H1 (cell line): ENCODE measurements at regions not wholly inside any gene's neighbourhood (a gene's known extent, or its start where the extent isn't known, plus 50 kb on each side); places are given as distances from the start of the nearest gene placed in this dataset.

Experiments
- CTCF ChIA-PET: fragments of 300-600 bp; sonication (Branson Sonifier 250); formaldehyde crosslinking; loops from one replicate; lab custom pipeline; 2021; ENCODE audit not compliant: partially characterized antibody; lab: Charles Lee
- POLR2A ChIA-PET: fragments of 300-600 bp; sonication (Branson Sonifier 250); formaldehyde crosslinking; loops from one replicate; lab custom pipeline; 2021; ENCODE audit warnings: inconsistent platforms; ENCODE audit not compliant: partially characterized antibody; lab: Charles Lee
- DNase-seq, 2 experiments: peaks; one replicate each; pipeline versions ENCODE4 v3.0.0 to v3.0.0-alpha.2; 2010 to 2022; ENCODE audit warnings: low spot score in 2 of 2, low read depth in 1 of 2, mixed read lengths in 1 of 2
- FAIRE-seq: peaks from 2 replicates; lab custom pipeline; 2011; peaks lifted over from hg19 to GRCh38; lab: Jason Lieb, UNC
- H2AFZ ChIP-seq: 2 replicates; pipeline ENCODE4 v1.8.1; 2012; ENCODE audit warnings: low read length, inconsistent platforms
- H2AK5ac ChIP-seq: 2 replicates; pipeline ENCODE4 v1.6.1; 2013; ENCODE audit warnings: low read depth, low read length
- H2BK120ac ChIP-seq: replicated peaks from 2 replicates; pipeline ENCODE3; 2013; ENCODE audit warnings: low read depth, low read length, inconsistent platforms
- H2BK12ac ChIP-seq: 2 replicates; pipeline ENCODE4 v1.6.1; 2013; ENCODE audit warnings: low read depth, low read length
- H2BK15ac ChIP-seq: 2 replicates; pipeline ENCODE4 v1.6.1; 2013; ENCODE audit warnings: low read length
- H2BK20ac ChIP-seq: 2 replicates; pipeline ENCODE4 v1.6.1; 2013; ENCODE audit warnings: low read length
- H2BK5ac ChIP-seq: 2 replicates; pipeline ENCODE4 v1.6.1; 2013; ENCODE audit warnings: low read depth, low read length
- H3K14ac ChIP-seq: 2 replicates; pipeline ENCODE4 v1.6.1; 2013; ENCODE audit warnings: inconsistent platforms; ENCODE audit not compliant: insufficient read length
- H3K18ac ChIP-seq: 2 replicates; pipeline ENCODE4 v1.6.1; 2013; ENCODE audit warnings: low read length; ENCODE audit errors: extremely low read depth
- H3K23ac ChIP-seq: 2 replicates; pipeline ENCODE4 v1.6.1; 2013; ENCODE audit warnings: inconsistent platforms; ENCODE audit not compliant: insufficient read length
- H3K23me2 ChIP-seq: 2 replicates; pipeline ENCODE4 v1.6.1; 2013; ENCODE audit warnings: low read depth, low read length
- H3K27ac ChIP-seq: 2 replicates; pipeline ENCODE4 v1.6.1; 2011; ENCODE audit warnings: low read depth, low read length, inconsistent platforms
- H3K27me3 ChIP-seq, 4 experiments: replicated peaks in 1 of 4; 1 replicate in 1 of 4; 2 replicates in 3 of 4; pipeline versions ENCODE4 v1.6.1 to v1.8.1; 2011 to 2013; ENCODE audit warnings: low read length in 3 of 4, mild to moderate bottlenecking in 3 of 4, inconsistent platforms in 2 of 4, mixed read lengths in 2 of 4, moderate library complexity in 1 of 4; ENCODE audit not compliant: control insufficient read depth in 3 of 4, insufficient read depth in 3 of 4; ENCODE audit errors: extremely low read depth in 1 of 4
- H3K36me3 ChIP-seq, 4 experiments: 2 replicates each; pipeline versions ENCODE4 v1.6.1 to v1.8.1; 2011 to 2013; ENCODE audit warnings: mild to moderate bottlenecking in 4 of 4, low read length in 3 of 4, moderate library complexity in 2 of 4, control low read depth in 1 of 4, inconsistent platforms in 1 of 4; ENCODE audit not compliant: insufficient read depth in 4 of 4, control insufficient read depth in 2 of 4
- H3K4ac ChIP-seq: replicated peaks from 2 replicates; pipeline ENCODE3; 2013; ENCODE audit warnings: low read length, low read depth, mixed read lengths, inconsistent platforms; ENCODE audit not compliant: insufficient read length
- H3K4me1 ChIP-seq, 4 experiments: replicated peaks in 1 of 4; 1 replicate in 1 of 4; 2 replicates in 3 of 4; pipeline versions ENCODE4 v1.6.1 to v1.8.1; 2011 to 2013; ENCODE audit warnings: low read length in 3 of 4, inconsistent platforms in 2 of 4, mixed read lengths in 1 of 4; ENCODE audit not compliant: insufficient read depth in 4 of 4, control insufficient read depth in 3 of 4
- H3K4me2 ChIP-seq, 2 experiments: 2 replicates each; pipeline versions ENCODE4 v1.6.1 to v1.8.1; 2011 to 2013; ENCODE audit warnings: low read depth in 2 of 2, low read length in 2 of 2, control low read depth in 1 of 2, inconsistent platforms in 1 of 2, mild to moderate bottlenecking in 1 of 2; ENCODE audit not compliant: insufficient read depth in 1 of 2
- H3K4me3 ChIP-seq, 4 experiments: fragments of 200-600, 300-600 bp in 1 of 4; sonication (generic), shearing (Covaris generic), sonication (Bioruptor Twin) in 1 of 4; 2 replicates each; pipeline versions ENCODE4 v1.5.1 to v1.8.1; 2011 to 2016; ENCODE audit warnings: low read length in 4 of 4, low read depth in 3 of 4, control low read depth in 2 of 4, inconsistent platforms in 2 of 4, mild to moderate bottlenecking in 2 of 4, mixed read lengths in 1 of 4, moderate library complexity in 1 of 4; ENCODE audit not compliant: insufficient read depth in 2 of 4; ENCODE audit errors: extremely low read depth in 1 of 4
- H3K56ac ChIP-seq: replicated peaks from 2 replicates; pipeline ENCODE3; 2013; ENCODE audit warnings: low read depth, mild to moderate bottlenecking, mixed read lengths, low read length, inconsistent platforms; ENCODE audit not compliant: insufficient read length
- H3K79me1 ChIP-seq: 2 replicates; pipeline ENCODE4 v1.6.1; 2013; ENCODE audit warnings: low read depth, low read length, control low read depth
- H3K79me2 ChIP-seq, 2 experiments: 2 replicates each; pipeline versions ENCODE4 v1.6.1 to v1.8.1; 2012 to 2013; ENCODE audit warnings: low read length in 2 of 2, mild to moderate bottlenecking in 2 of 2, inconsistent platforms in 1 of 2; ENCODE audit not compliant: insufficient read depth in 2 of 2, control insufficient read depth in 1 of 2
- H3K9ac ChIP-seq, 4 experiments: replicated peaks in 1 of 4; 1 replicate in 1 of 4; 2 replicates in 3 of 4; pipeline versions ENCODE4 v1.6.1 to v1.8.1; 2011 to 2013; ENCODE audit warnings: low read depth in 3 of 4, low read length in 3 of 4, control low read depth in 2 of 4, mild to moderate bottlenecking in 2 of 4, moderate library complexity in 2 of 4, inconsistent platforms in 1 of 4; ENCODE audit errors: extremely low read depth in 1 of 4
- H3K9me3 ChIP-seq, 2 experiments: 2 replicates each; pipeline versions ENCODE4 v1.6.1 to v1.8.1; 2012 to 2013; ENCODE audit warnings: mild to moderate bottlenecking in 2 of 2, moderate library complexity in 2 of 2, control low read depth in 1 of 2, inconsistent platforms in 1 of 2, low read depth in 1 of 2, low read length in 1 of 2, mixed read lengths in 1 of 2; ENCODE audit not compliant: insufficient read depth in 2 of 2
- H4K20me1 ChIP-seq, 2 experiments: replicated peaks in 1 of 2; 2 replicates each; pipeline versions ENCODE3 to v1.8.1; 2011 to 2013; ENCODE audit warnings: inconsistent platforms in 2 of 2, low read length in 2 of 2, mild to moderate bottlenecking in 1 of 2; ENCODE audit not compliant: insufficient read depth in 2 of 2, control insufficient read depth in 1 of 2
- H4K5ac ChIP-seq: 2 replicates; pipeline ENCODE4 v1.6.1; 2013; ENCODE audit warnings: low read length, low read depth, mixed read lengths, inconsistent platforms; ENCODE audit not compliant: insufficient read length
- H4K8ac ChIP-seq: 2 replicates; pipeline ENCODE4 v1.8.0; 2013; ENCODE audit warnings: mild to moderate bottlenecking, moderate library complexity, low read length, inconsistent platforms; ENCODE audit not compliant: insufficient read depth; ENCODE audit errors: extremely low read depth
- H4K91ac ChIP-seq: replicated peaks from 2 replicates; pipeline ENCODE3; 2013; ENCODE audit warnings: low read length, mixed read lengths, inconsistent platforms; ENCODE audit not compliant: insufficient read length
- PHF8 ChIP-seq: fragments of 200-600 bp; sonication (generic); conservative IDR thresholded peaks from 2 replicates; pipeline ENCODE4 v1.7.1; 2012; ENCODE audit warnings: low read depth, mild to moderate bottlenecking, inconsistent platforms, low read length, moderate library complexity
- RBBP5 ChIP-seq: IDR thresholded peaks from 2 replicates; pipeline ENCODE4 v1.7.1; 2012; ENCODE audit warnings: low read depth, mild to moderate bottlenecking, inconsistent platforms, low read length, moderate library complexity, borderline replicate concordance
- WGBS, 2 experiments: shearing (Covaris generic) in 1 of 2; methylation state at CpG; one replicate each; pipeline versions ENCODE4 v1.1.6 to v1.1.7; 2013 to 2015; ENCODE audit warnings: low lambda C conversion rate in 2 of 2, mixed read lengths in 2 of 2, inconsistent platforms in 1 of 2, low coverage in 1 of 2, missing lambda C conversion rate in 1 of 2; ENCODE audit not compliant: insufficient replicate concordance in 2 of 2, insufficient coverage in 1 of 2, insufficient read length in 1 of 2; ENCODE audit errors: extremely low coverage in 1 of 2, missing lambda C conversion rate in 1 of 2; 5-methylcytosine and 5-hydroxymethylcytosine counted together

- WGBS, 2 experiments: 92% methylated on average over 7 of the region's 7 CpGs; no CpG with 5 or more reads in 1 of the 2 experiments
- H3K14ac ChIP-seq: no peak overlapping the region
- no peak overlapping the region for H3K23ac ChIP-seq
- H2BK12ac ChIP-seq: no peak overlapping the region
- H4K5ac ChIP-seq: no peak overlapping the region
- no peaks in the 10 kb centered on the region for H3K79me2 ChIP-seq
- FAIRE-seq: no peak
- no peak overlapping the region for H2BK120ac ChIP-seq
- no peaks in the 10 kb centered on the region for H3K9me3 ChIP-seq
- no peak overlapping the region for H2AK5ac ChIP-seq
- no peak overlapping the region for H3K4me3 ChIP-seq
- H2AFZ ChIP-seq: no peak overlapping the region
- H2BK20ac ChIP-seq: no peak overlapping the region
- ChIA-PET CTCF (interaction anchor here (1.2 kb wide), 1 partner anchor 16 kb away, joined by 4 read pairs; no protein-coding TSS in a partner anchor), POLR2A (no interaction called here)
- H3K4ac ChIP-seq: no peak overlapping the region
- H3K4me2 ChIP-seq: no peak overlapping the region
- no peak for DNase-seq
- H3K18ac ChIP-seq: no peak overlapping the region
- H3K9ac ChIP-seq: no peak overlapping the region
- H3K56ac ChIP-seq: no peak overlapping the region
- H3K4me1 ChIP-seq: peaks cover 0 to 12% (median 0%) of the 10 kb centered on the region in 4 experiments; a peak in 2 of 7 replicates
- H3K36me3 ChIP-seq: no peaks in the 10 kb centered on the region
- no peak overlapping the region for H4K91ac ChIP-seq
- no peak overlapping the region for H3K27ac ChIP-seq
- H4K8ac ChIP-seq: no peak overlapping the region
- H3K27me3 ChIP-seq: no peaks in the 10 kb centered on the region
- H2BK5ac ChIP-seq: no peak overlapping the region
- H3K79me1 ChIP-seq: no peaks in the 10 kb centered on the region
- H3K23me2 ChIP-seq: no peaks in the 10 kb centered on the region; the same call in 1 of the 2 replicates
- H2BK15ac ChIP-seq: no peak overlapping the region
- no peaks in the 10 kb centered on the region for H4K20me1 ChIP-seq
- TF ChIP-seq RBBP5 (no peak), PHF8 (no peak)
Observed at GRCh38 chr16:13527332-13527731, 392.6 kb upstream of the ERCC4 start.
